SJSA1 (cell line): ENCODE measurements at regions not wholly inside any gene's neighbourhood (a gene's known extent, or its start where the extent isn't known, plus 50 kb on each side); places are given as distances from the start of the nearest gene placed in this dataset.
A peak's percentile ranks its signal among the peaks of the same experiment; 100 is the strongest.

Experiments used
- DNase-seq, 2 experiments: peaks; one replicate each; pipeline ENCODE4 v3.0.0-alpha.2; 2015 to 2020; ENCODE audit warnings: low spot score in 2 of 2, low read depth in 1 of 2
- H3K27ac ChIP-seq: fragments of 250-450 bp; sonication (Bioruptor Pico); 2 replicates; pipeline ENCODE4 v1.5.1; 2020; ENCODE audit warnings: mild to moderate bottlenecking, moderate library complexity
- H3K27me3 ChIP-seq: fragments of 250-450 bp; sonication (Bioruptor Pico); replicated peaks from 2 replicates; pipeline ENCODE4 v1.5.1; 2020; ENCODE audit warnings: mild to moderate bottlenecking, moderate library complexity
- H3K36me3 ChIP-seq: fragments of 250-450 bp; sonication (Bioruptor Pico); 2 replicates; pipeline ENCODE4 v1.5.1; 2020; ENCODE audit warnings: mild to moderate bottlenecking
- H3K4me1 ChIP-seq: fragments of 250-450 bp; sonication (Bioruptor Pico); replicated peaks from 2 replicates; pipeline ENCODE4 v1.6.1; 2021; ENCODE audit warnings: mild to moderate bottlenecking
- H3K4me3 ChIP-seq: fragments of 250-450 bp; sonication (Bioruptor Pico); 2 replicates; pipeline ENCODE4 v1.5.1; 2020; ENCODE audit warnings: mild to moderate bottlenecking
- H3K9me3 ChIP-seq: fragments of 250-450 bp; sonication (Bioruptor Pico); replicated peaks from 2 replicates; pipeline ENCODE4 v1.5.1; 2020; ENCODE audit warnings: mild to moderate bottlenecking

- no peak overlapping the region for H3K27ac ChIP-seq
- no peaks in the 10 kb centered on the region for H3K9me3 ChIP-seq
- no peak for DNase-seq
- H3K4me3 ChIP-seq: no peak overlapping the region
- H3K27me3 ChIP-seq: no peaks in the 10 kb centered on the region
- H3K36me3 ChIP-seq: no peaks in the 10 kb centered on the region
- H3K4me1 ChIP-seq: peaks cover 20% of the 10 kb centered on the region
Measured at GRCh38 chr7:17682586-17682985, 257.7 kb downstream of the SNX13 start.

- Histone ChIP-seq H3K36me3 (no peaks in the 10 kb centered on the region), H3K4me1 (peaks cover 16% of the 10 kb centered on the region), H3K27me3 (no peaks in the 10 kb centered on the region), H3K9me3 (no peaks in the 10 kb centered on the region), H3K4me3 (no peak overlapping the region), H3K27ac (no peak overlapping the region)
- no peak for DNase-seq
Measured at GRCh38 chr7:17685141-17685540, 255.2 kb downstream of the SNX13 start.

GRCh38 chr7:17687361-17687760, 252.9 kb downstream of the SNX13 start:
- Histone ChIP-seq H3K4me1 (peaks cover 8% of the 10 kb centered on the region), H3K27me3 (no peaks in the 10 kb centered on the region), H3K4me3 (no peak overlapping the region), H3K27ac (no peak overlapping the region), H3K36me3 (no peaks in the 10 kb centered on the region), H3K9me3 (no peaks in the 10 kb centered on the region)
- DNase-seq: no peak

- no peak overlapping the region for H3K4me3 ChIP-seq
- H3K9me3 ChIP-seq: no peaks in the 10 kb centered on the region
- H3K27me3 ChIP-seq: no peaks in the 10 kb centered on the region
- no peaks in the 10 kb centered on the region for H3K36me3 ChIP-seq
- no peak for DNase-seq
- no peak overlapping the region for H3K27ac ChIP-seq
- H3K4me1 ChIP-seq: peaks cover 8% of the 10 kb centered on the region
Measured at GRCh38 chr7:17689361-17689902, 250.9 kb downstream of the SNX13 start.

GRCh38 chr7:17690030-17690429, 250.3 kb downstream of the SNX13 start:
- no peaks in the 10 kb centered on the region for H3K27me3 ChIP-seq
- no peaks in the 10 kb centered on the region for H3K36me3 ChIP-seq
- H3K4me1 ChIP-seq: peaks cover 8% of the 10 kb centered on the region
- no peaks in the 10 kb centered on the region for H3K9me3 ChIP-seq
- peak overlapping the region; percentile 44 for H3K27ac ChIP-seq
- H3K4me3 ChIP-seq: no peak overlapping the region
- peak; percentile 38 to 55 for DNase-seq

- Histone ChIP-seq H3K4me3 (no peak overlapping the region), H3K27ac (peak overlapping the region; percentile 66), H3K36me3 (no peaks in the 10 kb centered on the region), H3K27me3 (no peaks in the 10 kb centered on the region), H3K9me3 (peaks cover 9% of the 10 kb centered on the region), H3K4me1 (peaks cover 15% of the 10 kb centered on the region)
- peak; percentile 77 to 79 for DNase-seq
Measured at GRCh38 chr7:17696422-17696821, 243.9 kb downstream of the SNX13 start.

- DNase-seq: no peak
- Histone ChIP-seq H3K4me3 (no peak overlapping the region), H3K27ac (peak overlapping the region; percentile 66), H3K4me1 (peaks cover 15% of the 10 kb centered on the region), H3K27me3 (no peaks in the 10 kb centered on the region), H3K36me3 (no peaks in the 10 kb centered on the region), H3K9me3 (peaks cover 9% of the 10 kb centered on the region)
Measured at GRCh38 chr7:17697128-17697881, 243.0 kb downstream of the SNX13 start.

- H3K9me3 ChIP-seq: peaks cover 9% of the 10 kb centered on the region
- H3K27ac ChIP-seq: no peak overlapping the region
- H3K4me3 ChIP-seq: no peak overlapping the region
Measured at GRCh38 chr7:17699696-17700095, 240.6 kb downstream of the SNX13 start.

GRCh38 chr7:17700138-17700537, 240.2 kb downstream of the SNX13 start:
- Histone ChIP-seq H3K27ac (no peak overlapping the region), H3K4me1 (peaks cover 15% of the 10 kb centered on the region), H3K36me3 (no peaks in the 10 kb centered on the region), H3K9me3 (peaks cover 9% of the 10 kb centered on the region), H3K4me3 (no peak overlapping the region), H3K27me3 (no peaks in the 10 kb centered on the region)
- no peak for DNase-seq

More at GRCh38 chr7:17699696-17700095, 240.6 kb downstream of the SNX13 start:
- H3K27me3 ChIP-seq: no peaks in the 10 kb centered on the region
- DNase-seq: no peak
- peaks cover 15% of the 10 kb centered on the region for H3K4me1 ChIP-seq
- H3K36me3 ChIP-seq: no peaks in the 10 kb centered on the region

GRCh38 chr7:17706275-17706674, 234.0 kb downstream of the SNX13 start:
- Histone ChIP-seq H3K4me3 (no peak overlapping the region), H3K27me3 (no peaks in the 10 kb centered on the region), H3K36me3 (no peaks in the 10 kb centered on the region), H3K27ac (no peak overlapping the region), H3K4me1 (no peaks in the 10 kb centered on the region), H3K9me3 (no peaks in the 10 kb centered on the region)
- DNase-seq: no peak

- no peaks in the 10 kb centered on the region for H3K36me3 ChIP-seq
- no peaks in the 10 kb centered on the region for H3K9me3 ChIP-seq
- DNase-seq: peak; percentile 38 to 50
- no peaks in the 10 kb centered on the region for H3K4me1 ChIP-seq
- no peaks in the 10 kb centered on the region for H3K27me3 ChIP-seq
- no peak overlapping the region for H3K4me3 ChIP-seq
- H3K27ac ChIP-seq: no peak overlapping the region
Measured at GRCh38 chr7:17706734-17707133, 233.6 kb downstream of the SNX13 start.

GRCh38 chr7:17709127-17709526, 231.2 kb downstream of the SNX13 start:
- H3K27ac ChIP-seq: no peak overlapping the region
- H3K36me3 ChIP-seq: no peaks in the 10 kb centered on the region
- no peaks in the 10 kb centered on the region for H3K4me1 ChIP-seq
- no peaks in the 10 kb centered on the region for H3K27me3 ChIP-seq
- H3K9me3 ChIP-seq: no peaks in the 10 kb centered on the region
- H3K4me3 ChIP-seq: no peak overlapping the region
- DNase-seq: no peak

- Histone ChIP-seq H3K9me3 (no peaks in the 10 kb centered on the region), H3K4me3 (no peak overlapping the region), H3K36me3 (no peaks in the 10 kb centered on the region), H3K27me3 (no peaks in the 10 kb centered on the region), H3K4me1 (no peaks in the 10 kb centered on the region), H3K27ac (no peak overlapping the region)
- no peak for DNase-seq
Measured at GRCh38 chr7:17709599-17709998, 230.7 kb downstream of the SNX13 start.

GRCh38 chr7:17710312-17710711, 230.0 kb downstream of the SNX13 start:
- Histone ChIP-seq H3K4me3 (no peak overlapping the region), H3K4me1 (no peaks in the 10 kb centered on the region), H3K27me3 (no peaks in the 10 kb centered on the region), H3K27ac (no peak overlapping the region), H3K36me3 (no peaks in the 10 kb centered on the region), H3K9me3 (no peaks in the 10 kb centered on the region)
- no peak for DNase-seq
